H9 (cell line): ENCODE measurements at regions not wholly inside any gene's neighbourhood (a gene's known extent, or its start where the extent isn't known, plus 50 kb on each side); places are given as distances from the start of the nearest gene placed in this dataset.
"Not testable (repeated sequence)": the region's sequence is repeated elsewhere in the genome, so short reads cannot be mapped to it uniquely, and the experiment has no call there.

ENCODE experiments used
- DNase-seq: peaks from one replicate; pipeline ENCODE4 v3.0.0-alpha.2; 2017
- H2AFZ ChIP-seq: one replicate; pipeline ENCODE4 v1.6.1; 2013; ENCODE audit warnings: mild to moderate bottlenecking, low read length, control low read depth, moderate library complexity
- H2AK5ac ChIP-seq: 2 replicates; pipeline ENCODE4 v1.6.1; 2013; ENCODE audit warnings: low read length, control low read depth, mixed read lengths; ENCODE audit not compliant: insufficient read length
- H2BK120ac ChIP-seq: one replicate; pipeline ENCODE4 v1.6.1; 2013; ENCODE audit warnings: low read depth, mild to moderate bottlenecking, low read length, control low read depth, inconsistent platforms; ENCODE audit not compliant: poor library complexity, severe bottlenecking
- H2BK12ac ChIP-seq: 2 replicates; pipeline ENCODE4 v1.6.1; 2013; ENCODE audit warnings: low read length, control low read depth, mixed read lengths, low read depth; ENCODE audit not compliant: insufficient read length
- H2BK15ac ChIP-seq: 2 replicates; pipeline ENCODE4 v1.6.1; 2013; ENCODE audit warnings: low read depth, low read length, control low read depth
- H2BK20ac ChIP-seq: one replicate; pipeline ENCODE4 v1.6.1; 2013; ENCODE audit warnings: low read depth, mild to moderate bottlenecking, low read length, control low read depth, inconsistent platforms; ENCODE audit not compliant: poor library complexity, severe bottlenecking
- H2BK5ac ChIP-seq: 2 replicates; pipeline ENCODE4 v1.6.1; 2013; ENCODE audit warnings: low read length, control low read depth, mixed read lengths; ENCODE audit not compliant: insufficient read length
- H3K14ac ChIP-seq: 2 replicates; pipeline ENCODE4 v1.6.1; 2013; ENCODE audit warnings: low read length, control low read depth; ENCODE audit not compliant: insufficient read depth
- H3K18ac ChIP-seq: 2 replicates; pipeline ENCODE4 v1.6.1; 2013; ENCODE audit warnings: low read depth, mild to moderate bottlenecking, mixed read lengths, low read length, control low read depth; ENCODE audit not compliant: insufficient read length
- H3K23ac ChIP-seq: 2 replicates; pipeline ENCODE4 v1.6.1; 2013; ENCODE audit warnings: low read length, control low read depth, mixed read lengths, low read depth; ENCODE audit not compliant: insufficient read length
- H3K23me2 ChIP-seq: 2 replicates; pipeline ENCODE4 v1.6.1; 2013; ENCODE audit warnings: low read depth, mild to moderate bottlenecking, mixed read lengths, low read length, control low read depth; ENCODE audit not compliant: insufficient read length, poor library complexity, severe bottlenecking
- H3K27ac ChIP-seq: 2 replicates; pipeline ENCODE4 v1.5.1; 2013; ENCODE audit warnings: low read length, control low read depth, mixed read lengths, low read depth; ENCODE audit not compliant: insufficient read length
- H3K27me3 ChIP-seq: 2 replicates; pipeline ENCODE4 v1.6.1; 2013; ENCODE audit warnings: low read length, control low read depth, inconsistent platforms; ENCODE audit not compliant: insufficient read depth
- H3K4ac ChIP-seq: 2 replicates; pipeline ENCODE4 v1.6.1; 2013; ENCODE audit warnings: low read depth, mild to moderate bottlenecking, control low read depth, inconsistent platforms, low read length, moderate library complexity
- H3K4me1 ChIP-seq: 2 replicates; pipeline ENCODE4 v1.6.1; 2013; ENCODE audit warnings: low read length, control low read depth, inconsistent platforms; ENCODE audit not compliant: insufficient read depth
- H3K4me2 ChIP-seq: 2 replicates; pipeline ENCODE4 v1.6.1; 2013; ENCODE audit warnings: low read length, control low read depth, mixed read lengths; ENCODE audit not compliant: insufficient read length, insufficient read depth
- H3K56ac ChIP-seq: 2 replicates; pipeline ENCODE4 v1.6.1; 2013; ENCODE audit warnings: low read depth, mild to moderate bottlenecking, mixed read lengths, low read length, control low read depth; ENCODE audit not compliant: insufficient read length
- H3K79me1 ChIP-seq: 2 replicates; pipeline ENCODE4 v1.6.1; 2013; ENCODE audit warnings: low read depth, mild to moderate bottlenecking, moderate library complexity, low read length, control low read depth, inconsistent platforms; ENCODE audit not compliant: insufficient read depth, poor library complexity, severe bottlenecking
- H3K79me2 ChIP-seq: 2 replicates; pipeline ENCODE4 v1.6.1; 2013; ENCODE audit warnings: low read length, control low read depth, inconsistent platforms; ENCODE audit not compliant: insufficient read depth
- H3K9ac ChIP-seq: 2 replicates; pipeline ENCODE4 v1.6.1; 2013; ENCODE audit warnings: low read length, control low read depth, mixed read lengths; ENCODE audit not compliant: insufficient read length; ENCODE audit errors: extremely low read depth
- H3K9me3 ChIP-seq: one replicate; pipeline ENCODE4 v1.6.1; 2013; ENCODE audit warnings: low read depth, low read length, inconsistent platforms; ENCODE audit not compliant: control insufficient read depth
- H3T11ph ChIP-seq: one replicate; pipeline ENCODE4 v1.6.1; 2013; ENCODE audit warnings: mild to moderate bottlenecking, low read length, control low read depth, inconsistent platforms
- H4K20me1 ChIP-seq: one replicate; pipeline ENCODE4 v1.6.1; 2013; ENCODE audit not compliant: control insufficient read depth, insufficient read length, insufficient read depth
- H4K5ac ChIP-seq: 2 replicates; pipeline ENCODE4 v1.6.1; 2013; ENCODE audit warnings: low read depth, mild to moderate bottlenecking, mixed read lengths, low read length, control low read depth; ENCODE audit not compliant: insufficient read length
- H4K8ac ChIP-seq: replicated peaks from 2 replicates; pipeline ENCODE4 v1.6.1; 2013; ENCODE audit warnings: low read length, control low read depth, mixed read lengths, low read depth; ENCODE audit not compliant: insufficient read length
- H4K91ac ChIP-seq: 2 replicates; pipeline ENCODE4 v1.6.1; 2013; ENCODE audit warnings: low read depth, mild to moderate bottlenecking, moderate library complexity, mixed read lengths, low read length, control low read depth; ENCODE audit not compliant: insufficient read length
- H3K27ac Mint-ChIP-seq, 3 experiments: 2 replicates in 2 of 3; 3 replicates in 1 of 3; pipeline ENCODE4 v1.8.0; 2020 to 2021; ENCODE audit warnings: mixed read lengths in 3 of 3, mild to moderate bottlenecking in 1 of 3, moderate library complexity in 1 of 3
- H3K27me3 Mint-ChIP-seq: 2 replicates; pipeline ENCODE4 v1.8.0; 2021; ENCODE audit warnings: low read depth, mild to moderate bottlenecking, moderate library complexity, mixed read lengths
- H3K36me3 Mint-ChIP-seq, 3 experiments: 2 replicates in 2 of 3; 3 replicates in 1 of 3; pipeline ENCODE4 v1.8.0; 2020 to 2021; ENCODE audit warnings: low read depth in 3 of 3, mixed read lengths in 3 of 3; ENCODE audit not compliant: insufficient read depth in 1 of 3
- H3K4me1 Mint-ChIP-seq, 2 experiments: 2 replicates each; pipeline ENCODE4 v1.8.0; 2020; ENCODE audit warnings: mixed read lengths in 2 of 2
- H3K4me3 Mint-ChIP-seq, 2 experiments: 2 replicates in 1 of 2; 3 replicates in 1 of 2; pipeline ENCODE4 v1.8.0; 2020 to 2021; ENCODE audit warnings: mild to moderate bottlenecking in 2 of 2, mixed read lengths in 2 of 2, moderate library complexity in 1 of 2
- H3K9me3 Mint-ChIP-seq, 2 experiments: 2 replicates in 1 of 2; 3 replicates in 1 of 2; pipeline ENCODE4 v1.8.0; 2020; ENCODE audit warnings: mild to moderate bottlenecking in 2 of 2, mixed read lengths in 2 of 2, moderate library complexity in 1 of 2
- WGBS: extraction: QIAGEN DNeasy Blood & Tissue Kit; methylation state at CpG from one replicate; pipeline ENCODE4 v1.1.7; 2013; ENCODE audit warnings: missing lambda C conversion rate, low lambda C conversion rate, mixed read lengths; ENCODE audit not compliant: insufficient read length; ENCODE audit errors: extremely low coverage; 5-methylcytosine and 5-hydroxymethylcytosine counted together
- TF ChIP-seq, protein P1 (sequence below): fragments of 200-600 bp; sonication (generic); conservative IDR thresholded peaks from 3 replicates; pipeline ENCODE4 v1.8.0; 2021; ENCODE audit warnings: antibody characterized with exemption, mild to moderate bottlenecking

DNA sequence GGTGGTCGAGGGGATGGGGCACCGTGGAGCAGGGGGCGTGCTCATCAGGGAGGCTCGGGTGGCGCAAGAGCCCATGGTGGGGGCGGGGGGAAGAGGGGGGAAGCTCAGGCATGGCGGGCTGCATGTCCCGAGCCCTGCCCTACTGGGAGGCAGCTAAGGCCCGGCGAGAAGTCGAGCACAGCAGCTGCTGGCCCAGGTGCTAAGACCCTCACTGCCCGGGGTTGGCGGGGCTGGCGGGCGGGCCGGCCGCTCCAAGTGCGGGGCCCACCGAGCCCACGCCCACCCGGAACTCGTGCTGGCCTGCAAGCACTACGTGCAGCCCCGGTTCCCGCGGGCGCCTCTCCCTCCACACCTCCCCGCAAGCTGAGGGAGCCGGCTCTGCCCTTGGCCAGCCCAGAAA, 55.0 kb upstream of the FAM171A1 start:
- Histone ChIP-seq H2AK5ac (no peak overlapping the region), H3K27me3 (no peaks in the 10 kb centered on the region), H3K4ac (no peak overlapping the region), H3K79me2 (no peaks in the 10 kb centered on the region), H4K91ac (no peak overlapping the region), H2BK12ac (no peak overlapping the region), H4K5ac (no peak overlapping the region), H3K18ac (no peak overlapping the region), H4K8ac (no peak overlapping the region), H2BK5ac (no peak overlapping the region), H3K14ac (no peak overlapping the region), H3K23me2 (no peaks in the 10 kb centered on the region), H3K4me1 (no peaks in the 10 kb centered on the region), H3K23ac (no peak overlapping the region), H3K4me2 (no peak overlapping the region), H2BK120ac (no peak overlapping the region), H4K20me1 (no peaks in the 10 kb centered on the region), H3K9me3 (no peaks in the 10 kb centered on the region), H3K27ac (no peak overlapping the region), H3K79me1 (no peaks in the 10 kb centered on the region), H3K9ac (no peak overlapping the region), H2BK20ac (no peak overlapping the region), H3K56ac (no peak overlapping the region), H2BK15ac (no peak overlapping the region), H2AFZ (no peak overlapping the region), H3T11ph (no peak overlapping the region)
- TF ChIP-seq, protein P1, sequence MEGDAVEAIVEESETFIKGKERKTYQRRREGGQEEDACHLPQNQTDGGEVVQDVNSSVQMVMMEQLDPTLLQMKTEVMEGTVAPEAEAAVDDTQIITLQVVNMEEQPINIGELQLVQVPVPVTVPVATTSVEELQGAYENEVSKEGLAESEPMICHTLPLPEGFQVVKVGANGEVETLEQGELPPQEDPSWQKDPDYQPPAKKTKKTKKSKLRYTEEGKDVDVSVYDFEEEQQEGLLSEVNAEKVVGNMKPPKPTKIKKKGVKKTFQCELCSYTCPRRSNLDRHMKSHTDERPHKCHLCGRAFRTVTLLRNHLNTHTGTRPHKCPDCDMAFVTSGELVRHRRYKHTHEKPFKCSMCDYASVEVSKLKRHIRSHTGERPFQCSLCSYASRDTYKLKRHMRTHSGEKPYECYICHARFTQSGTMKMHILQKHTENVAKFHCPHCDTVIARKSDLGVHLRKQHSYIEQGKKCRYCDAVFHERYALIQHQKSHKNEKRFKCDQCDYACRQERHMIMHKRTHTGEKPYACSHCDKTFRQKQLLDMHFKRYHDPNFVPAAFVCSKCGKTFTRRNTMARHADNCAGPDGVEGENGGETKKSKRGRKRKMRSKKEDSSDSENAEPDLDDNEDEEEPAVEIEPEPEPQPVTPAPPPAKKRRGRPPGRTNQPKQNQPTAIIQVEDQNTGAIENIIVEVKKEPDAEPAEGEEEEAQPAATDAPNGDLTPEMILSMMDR, result no peak
- H3K4me3 Mint-ChIP-seq, result no peak overlapping the region
- 0 out of 5 replicates have a peak, but pooled peaks cover 0 to 4% of the 10 kb centered on the region in 2 experiments for H3K9me3 Mint-ChIP-seq
- H3K4me1 Mint-ChIP-seq, result no peaks in the 10 kb centered on the region
- no peak overlapping the region for H3K27ac Mint-ChIP-seq
- no CpG with 5 or more reads among the region's 29 CpGs for WGBS
- DNase-seq, result no peak
- H3K27me3 Mint-ChIP-seq, result no peaks in the 10 kb centered on the region; the same call in 1 of the 2 replicates
- H3K36me3 Mint-ChIP-seq, result no peaks in the 10 kb centered on the region

DNA sequence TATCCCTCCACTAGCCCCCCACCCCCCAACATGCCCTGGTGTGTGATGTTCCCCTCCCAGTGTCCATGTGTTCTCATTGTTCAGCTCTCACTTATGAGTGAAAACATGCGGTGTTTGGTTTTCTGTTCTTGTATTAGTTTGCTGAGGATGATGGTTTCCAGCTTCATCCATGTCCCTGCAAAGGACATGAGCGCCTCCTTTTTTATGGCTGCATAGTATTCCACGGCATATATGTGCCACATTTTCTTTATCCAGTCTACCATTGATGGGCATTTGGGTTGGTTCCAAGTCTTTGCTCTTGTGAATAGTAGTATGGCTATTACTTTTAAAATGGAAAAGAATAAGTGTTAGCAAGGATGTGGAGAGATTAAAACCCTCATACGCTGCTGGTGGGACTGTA, 50.8 kb upstream of the FAM171A1 start:
- not testable (repeated sequence) for H4K91ac ChIP-seq, H3K36me3 Mint-ChIP-seq, H3K4me1 ChIP-seq, H4K20me1 ChIP-seq, H3K4ac ChIP-seq, H2BK12ac ChIP-seq, H4K8ac ChIP-seq, H3K27me3 Mint-ChIP-seq, H2AK5ac ChIP-seq, H3K27me3 ChIP-seq, H3K27ac Mint-ChIP-seq, H3K23me2 ChIP-seq, H3K9me3 ChIP-seq, H3K4me2 ChIP-seq, H3K56ac ChIP-seq, H3K4me1 Mint-ChIP-seq, H2BK120ac ChIP-seq, H3K4me3 Mint-ChIP-seq, H3K18ac ChIP-seq, H2BK5ac ChIP-seq, H4K5ac ChIP-seq, H3K79me2 ChIP-seq, DNase-seq, H2BK20ac ChIP-seq, H3K9me3 Mint-ChIP-seq, H3T11ph ChIP-seq, H3K79me1 ChIP-seq, H3K27ac ChIP-seq, H3K14ac ChIP-seq, H2BK15ac ChIP-seq, H3K23ac ChIP-seq, H2AFZ ChIP-seq, H3K9ac ChIP-seq
- no CpG with 5 or more reads among the region's 4 CpGs for WGBS
